Ishikawa (cell line): ENCODE measurements at regions not wholly inside any gene's neighbourhood (a gene's known extent, or its start where the extent isn't known, plus 50 kb on each side); places are given as distances from the start of the nearest gene placed in this dataset.

Experiments used
- CREB1 ChIP-seq: IDR thresholded peaks from 2 replicates; pipeline ENCODE4 v1.6.1; 2012; ENCODE audit warnings: low read depth
- EGR1 ChIP-seq: IDR thresholded peaks from 2 replicates; pipeline ENCODE4 v1.6.1; 2012
- EP300 ChIP-seq: IDR thresholded peaks from 2 replicates; pipeline ENCODE4 v1.6.1; 2012; ENCODE audit warnings: borderline replicate concordance
- MAX ChIP-seq: IDR thresholded peaks from 2 replicates; pipeline ENCODE4 v1.6.1; 2012
- NFIC ChIP-seq: IDR thresholded peaks from 2 replicates; pipeline ENCODE4 v1.6.1; 2012
- RAD21 ChIP-seq: IDR thresholded peaks from 2 replicates; pipeline ENCODE4 v1.6.1; 2012; ENCODE audit warnings: low read depth
- TAF1 ChIP-seq: IDR thresholded peaks from 2 replicates; pipeline ENCODE4 v1.6.1; 2012; ENCODE audit warnings: low read depth, mild to moderate bottlenecking
- TCF12 ChIP-seq: IDR thresholded peaks from 2 replicates; pipeline ENCODE4 v1.6.1; 2012; ENCODE audit warnings: low read depth
- TEAD4 ChIP-seq: IDR thresholded peaks from 2 replicates; pipeline ENCODE4 v1.6.1; 2012
- USF1 ChIP-seq: IDR thresholded peaks from 2 replicates; pipeline ENCODE4 v1.6.1; 2012
- YY1 ChIP-seq: IDR thresholded peaks from 2 replicates; pipeline ENCODE4 v1.6.1; 2012; ENCODE audit warnings: low read depth
- ZBTB7A ChIP-seq: IDR thresholded peaks from 2 replicates; pipeline ENCODE4 v1.6.1; 2012; ENCODE audit warnings: low read depth
- TF ChIP-seq, protein P1 (sequence below): IDR thresholded peaks from 2 replicates; pipeline ENCODE4 v1.6.1; 2012; ENCODE audit warnings: low read depth, mild to moderate bottlenecking

DNA sequence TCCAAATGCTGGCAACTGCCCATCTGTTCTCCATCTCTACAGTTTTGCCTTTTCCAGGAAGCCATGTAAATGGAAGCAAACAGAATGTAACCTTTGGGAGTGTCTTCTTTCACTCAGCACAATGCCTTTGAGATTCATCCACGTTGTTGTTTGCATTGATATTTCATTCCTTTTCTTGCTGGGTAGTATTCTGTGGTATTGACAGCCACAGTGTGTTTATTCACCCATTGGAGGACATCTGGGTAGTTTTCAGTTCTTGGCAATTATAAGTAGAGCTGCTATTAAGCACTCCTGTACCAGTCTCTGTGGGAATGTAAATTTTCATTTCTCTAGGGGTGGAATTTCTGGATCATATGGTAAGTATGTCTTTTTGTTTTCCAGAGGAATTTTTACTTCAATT, 194.3 kb upstream of the RPS6KA3 start:
- TF ChIP-seq RAD21 (no peak), MAX (no peak), USF1 (no peak), CREB1 (no peak), TAF1 (no peak), TCF12 (no peak), TEAD4 (no peak), EP300 (no peak), NFIC (no peak), YY1 (no peak), ZBTB7A (no peak), EGR1 (no peak)
- TF ChIP-seq, protein P1, sequence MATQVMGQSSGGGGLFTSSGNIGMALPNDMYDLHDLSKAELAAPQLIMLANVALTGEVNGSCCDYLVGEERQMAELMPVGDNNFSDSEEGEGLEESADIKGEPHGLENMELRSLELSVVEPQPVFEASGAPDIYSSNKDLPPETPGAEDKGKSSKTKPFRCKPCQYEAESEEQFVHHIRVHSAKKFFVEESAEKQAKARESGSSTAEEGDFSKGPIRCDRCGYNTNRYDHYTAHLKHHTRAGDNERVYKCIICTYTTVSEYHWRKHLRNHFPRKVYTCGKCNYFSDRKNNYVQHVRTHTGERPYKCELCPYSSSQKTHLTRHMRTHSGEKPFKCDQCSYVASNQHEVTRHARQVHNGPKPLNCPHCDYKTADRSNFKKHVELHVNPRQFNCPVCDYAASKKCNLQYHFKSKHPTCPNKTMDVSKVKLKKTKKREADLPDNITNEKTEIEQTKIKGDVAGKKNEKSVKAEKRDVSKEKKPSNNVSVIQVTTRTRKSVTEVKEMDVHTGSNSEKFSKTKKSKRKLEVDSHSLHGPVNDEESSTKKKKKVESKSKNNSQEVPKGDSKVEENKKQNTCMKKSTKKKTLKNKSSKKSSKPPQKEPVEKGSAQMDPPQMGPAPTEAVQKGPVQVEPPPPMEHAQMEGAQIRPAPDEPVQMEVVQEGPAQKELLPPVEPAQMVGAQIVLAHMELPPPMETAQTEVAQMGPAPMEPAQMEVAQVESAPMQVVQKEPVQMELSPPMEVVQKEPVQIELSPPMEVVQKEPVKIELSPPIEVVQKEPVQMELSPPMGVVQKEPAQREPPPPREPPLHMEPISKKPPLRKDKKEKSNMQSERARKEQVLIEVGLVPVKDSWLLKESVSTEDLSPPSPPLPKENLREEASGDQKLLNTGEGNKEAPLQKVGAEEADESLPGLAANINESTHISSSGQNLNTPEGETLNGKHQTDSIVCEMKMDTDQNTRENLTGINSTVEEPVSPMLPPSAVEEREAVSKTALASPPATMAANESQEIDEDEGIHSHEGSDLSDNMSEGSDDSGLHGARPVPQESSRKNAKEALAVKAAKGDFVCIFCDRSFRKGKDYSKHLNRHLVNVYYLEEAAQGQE, result no peak
